ENCODE measurements at regions not wholly inside any gene's neighbourhood (a gene's known extent, or its start where the extent isn't known, plus 50 kb on each side); places are given as distances from the start of the nearest gene placed in this dataset.
"Not testable (repeated sequence)": the region's sequence is repeated elsewhere in the genome, so short reads cannot be mapped to it uniquely, and the experiment has no call there.

GRCh38 chr13:82070416-82070815 lies 1729.5 kb upstream of the SPRY2 start:
- DNase-seq (ENCODE audit: low read depth): no peak
- H3K4me3 ChIP-seq (ENCODE audit: control insufficient read depth, low read depth, low read length): no peak overlapping the region
- TF ChIP-seq, protein P1, sequence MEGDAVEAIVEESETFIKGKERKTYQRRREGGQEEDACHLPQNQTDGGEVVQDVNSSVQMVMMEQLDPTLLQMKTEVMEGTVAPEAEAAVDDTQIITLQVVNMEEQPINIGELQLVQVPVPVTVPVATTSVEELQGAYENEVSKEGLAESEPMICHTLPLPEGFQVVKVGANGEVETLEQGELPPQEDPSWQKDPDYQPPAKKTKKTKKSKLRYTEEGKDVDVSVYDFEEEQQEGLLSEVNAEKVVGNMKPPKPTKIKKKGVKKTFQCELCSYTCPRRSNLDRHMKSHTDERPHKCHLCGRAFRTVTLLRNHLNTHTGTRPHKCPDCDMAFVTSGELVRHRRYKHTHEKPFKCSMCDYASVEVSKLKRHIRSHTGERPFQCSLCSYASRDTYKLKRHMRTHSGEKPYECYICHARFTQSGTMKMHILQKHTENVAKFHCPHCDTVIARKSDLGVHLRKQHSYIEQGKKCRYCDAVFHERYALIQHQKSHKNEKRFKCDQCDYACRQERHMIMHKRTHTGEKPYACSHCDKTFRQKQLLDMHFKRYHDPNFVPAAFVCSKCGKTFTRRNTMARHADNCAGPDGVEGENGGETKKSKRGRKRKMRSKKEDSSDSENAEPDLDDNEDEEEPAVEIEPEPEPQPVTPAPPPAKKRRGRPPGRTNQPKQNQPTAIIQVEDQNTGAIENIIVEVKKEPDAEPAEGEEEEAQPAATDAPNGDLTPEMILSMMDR (conservative IDR thresholded peaks at IDR 0.05; ENCODE audit: control insufficient read depth, insufficient read depth, low read depth, low read length): no peak

DNA sequence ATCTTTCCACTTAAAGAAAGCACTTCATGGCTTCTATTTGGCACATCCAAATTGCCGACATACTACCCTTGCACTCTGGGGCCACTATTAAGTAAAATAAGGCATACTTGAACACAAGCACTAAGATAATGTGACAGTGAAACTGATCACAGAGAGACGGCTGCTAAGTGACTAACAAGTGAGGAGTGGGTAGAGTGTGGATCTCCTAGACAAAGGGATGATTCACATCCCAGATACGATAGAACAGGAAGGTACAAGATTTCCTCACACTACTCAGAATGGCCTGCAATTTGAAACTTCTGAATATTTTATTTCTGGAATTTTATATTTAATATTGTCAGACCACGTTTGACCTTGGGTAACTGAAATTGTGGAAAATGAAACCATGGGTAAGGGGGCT lies 1721.8 kb upstream of the SPRY2 start:
- DNase-seq (ENCODE audit: low read depth): no peak
- TF ChIP-seq, protein P1 (conservative IDR thresholded peaks at IDR 0.05; ENCODE audit: control insufficient read depth, insufficient read depth, low read depth, low read length): no peak
- no peak overlapping the region for H3K4me3 ChIP-seq (ENCODE audit: control insufficient read depth, low read depth, low read length)

- DNase-seq (ENCODE audit: low read depth): no peak
- TF ChIP-seq, protein P1 (conservative IDR thresholded peaks at IDR 0.05; ENCODE audit: control insufficient read depth, insufficient read depth, low read depth, low read length): no peak
- H3K4me3 ChIP-seq (ENCODE audit: control insufficient read depth, low read depth, low read length): no peak overlapping the region
These were observed 1717.4 kb upstream of the SPRY2 start for GRCh38 chr13:82058364-82058763.

GRCh38 chr13:82045316-82045715 lies 1704.4 kb upstream of the SPRY2 start:
- DNase-seq (ENCODE audit: low read depth); H3K4me3 ChIP-seq (ENCODE audit: control insufficient read depth, low read depth, low read length): not testable (repeated sequence)

DNA sequence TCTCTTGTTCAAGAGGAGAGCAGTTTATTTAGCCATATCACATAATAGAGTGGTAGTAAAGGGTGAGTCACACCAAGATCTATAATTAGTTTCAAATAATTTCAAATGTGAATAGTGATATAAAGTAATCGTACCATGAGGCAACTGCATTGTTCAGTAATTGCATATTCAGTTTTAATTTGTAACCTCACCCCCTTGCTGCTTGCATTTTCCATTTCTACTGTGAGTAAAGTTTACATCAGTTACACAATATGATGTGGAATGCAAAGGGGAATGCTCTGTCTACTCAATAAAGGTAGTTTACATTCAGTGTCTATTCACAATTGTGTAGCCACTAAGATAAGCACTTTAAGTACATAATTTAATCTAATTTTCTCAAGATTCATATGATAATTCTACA lies 1695.7 kb upstream of the SPRY2 start:
- TF ChIP-seq, protein P1 (conservative IDR thresholded peaks at IDR 0.05; ENCODE audit: control insufficient read depth, insufficient read depth, low read depth, low read length): no peak
- no peak overlapping the region for H3K4me3 ChIP-seq (ENCODE audit: control insufficient read depth, low read depth, low read length)
- DNase-seq (ENCODE audit: low read depth): no peak

- no peak overlapping the region for H3K4me3 ChIP-seq (ENCODE audit: control insufficient read depth, low read depth, low read length)
- TF ChIP-seq, protein P1 (conservative IDR thresholded peaks at IDR 0.05; ENCODE audit: control insufficient read depth, insufficient read depth, low read depth, low read length): no peak
- DNase-seq (ENCODE audit: low read depth): no peak
These were observed 1670.4 kb upstream of the SPRY2 start for GRCh38 chr13:82011355-82011754.

DNA sequence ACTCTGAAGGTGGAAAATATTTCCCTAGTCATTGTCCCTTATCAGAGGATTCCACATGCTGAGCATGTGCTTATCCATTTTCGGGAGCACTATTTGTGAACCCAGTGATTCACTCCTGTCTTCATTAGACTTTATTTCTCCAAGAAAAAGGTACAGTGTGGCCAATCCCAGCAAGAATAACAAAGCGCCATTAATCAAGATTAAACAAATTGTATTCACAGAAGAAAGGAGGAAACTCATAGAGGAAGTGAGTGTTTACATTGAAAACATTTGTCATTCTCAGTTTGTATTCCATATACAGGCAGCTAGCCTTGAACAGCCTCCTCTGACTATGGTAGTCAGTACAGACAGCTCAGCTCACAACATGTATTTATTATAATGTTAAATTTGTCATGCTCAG lies 1669.9 kb upstream of the SPRY2 start:
- no peak for DNase-seq (ENCODE audit: low read depth)
- H3K4me3 ChIP-seq (ENCODE audit: control insufficient read depth, low read depth, low read length): no peak overlapping the region
- TF ChIP-seq, protein P1 (conservative IDR thresholded peaks at IDR 0.05; ENCODE audit: control insufficient read depth, insufficient read depth, low read depth, low read length): no peak

All from fibroblast of mammary gland (primary cell).